M059J (cell line): ENCODE measurements at regions not wholly inside any gene's neighbourhood (a gene's known extent, or its start where the extent isn't known, plus 50 kb on each side); places are given as distances from the start of the nearest gene placed in this dataset.
"Not testable (repeated sequence)": the region's sequence is repeated elsewhere in the genome, so short reads cannot be mapped to it uniquely, and the experiment has no call there.

ENCODE experiments used
- DNase-seq: peaks from one replicate; pipeline ENCODE4 v3.0.0-alpha.2; 2012; ENCODE audit warnings: low read depth

DNA sequence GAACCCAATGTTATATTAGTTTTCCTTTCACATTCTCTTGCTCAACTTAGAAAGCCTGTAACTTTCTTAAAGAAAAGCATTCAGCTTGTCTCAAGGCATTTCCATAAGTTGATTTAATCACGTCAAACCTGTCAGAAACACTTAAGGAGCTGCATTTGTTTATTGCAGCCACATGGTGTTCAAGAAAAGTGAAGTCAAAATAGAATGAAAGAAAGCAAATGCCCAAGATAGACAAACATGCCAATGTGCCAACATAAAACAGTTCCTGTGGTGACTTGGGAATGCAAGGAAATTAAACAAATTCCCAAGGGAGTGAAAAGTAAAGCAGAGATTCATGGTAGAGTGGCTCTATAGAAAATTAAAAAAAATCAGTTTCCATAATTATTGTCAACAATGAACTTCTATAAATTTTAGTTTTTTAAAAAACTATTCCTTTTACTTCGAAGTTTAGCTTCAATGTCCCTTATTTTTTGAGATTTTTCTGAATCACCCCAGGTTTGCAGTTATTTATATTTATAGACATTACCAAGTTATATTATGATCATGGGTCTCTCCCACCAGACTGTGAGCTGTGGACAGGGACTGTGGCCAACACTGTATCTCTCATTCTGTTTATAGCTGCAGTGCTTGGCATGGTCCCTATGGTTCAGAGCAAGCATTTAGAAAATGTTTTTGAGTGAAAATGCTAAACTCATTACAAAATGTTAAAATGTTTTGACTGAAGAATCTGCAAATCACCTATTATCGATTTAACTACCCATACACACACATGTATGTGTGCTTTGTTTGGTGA is 887.4 kb downstream of the REEP3 start:
- DNase-seq, result no peak

- DNase-seq, result no peak
Measured at GRCh38 chr10:64409349-64409748, 888.1 kb downstream of the REEP3 start.

DNA sequence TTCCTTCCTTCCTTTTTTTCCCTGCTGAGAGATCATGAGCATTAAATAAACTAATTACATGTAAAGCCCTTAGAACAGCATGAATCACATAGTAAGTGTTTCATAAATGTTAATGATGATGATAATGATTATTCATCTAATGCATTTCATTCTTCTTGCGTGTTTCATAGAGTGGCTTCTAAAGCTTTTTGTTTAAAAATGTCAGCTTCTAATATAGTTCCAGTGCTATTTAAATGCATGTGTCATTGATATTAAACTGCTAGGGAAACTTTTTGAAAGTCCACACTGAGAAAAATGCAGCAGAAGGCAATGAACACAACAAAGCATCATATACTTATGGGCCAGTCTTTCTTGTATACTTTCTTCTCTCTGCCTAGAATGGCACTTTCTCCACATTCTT is 894.8 kb downstream of the REEP3 start:
- no peak for DNase-seq

DNA sequence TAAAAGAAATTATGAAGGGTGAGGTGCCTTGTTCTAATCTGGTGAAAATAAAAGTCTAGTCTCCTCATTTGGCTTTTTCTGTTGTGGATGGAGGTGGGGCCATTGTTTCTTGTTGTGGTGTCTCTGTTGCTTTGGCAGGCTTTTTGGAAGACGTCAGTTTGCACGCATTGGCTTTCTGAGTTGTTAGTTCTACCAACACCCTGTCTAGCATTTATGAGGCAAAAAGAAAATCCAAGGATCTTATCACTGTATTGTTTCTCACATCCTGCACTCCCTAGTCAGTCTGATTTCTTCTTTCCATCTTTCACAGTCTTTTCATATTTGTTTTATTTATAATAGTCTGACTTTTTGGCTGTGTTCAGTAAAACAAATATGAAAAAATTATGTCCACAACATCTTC is 898.3 kb downstream of the REEP3 start:
- no peak for DNase-seq

GRCh38 chr10:64426745-64427144 is 905.5 kb downstream of the REEP3 start:
- DNase-seq, result no peak

DNA sequence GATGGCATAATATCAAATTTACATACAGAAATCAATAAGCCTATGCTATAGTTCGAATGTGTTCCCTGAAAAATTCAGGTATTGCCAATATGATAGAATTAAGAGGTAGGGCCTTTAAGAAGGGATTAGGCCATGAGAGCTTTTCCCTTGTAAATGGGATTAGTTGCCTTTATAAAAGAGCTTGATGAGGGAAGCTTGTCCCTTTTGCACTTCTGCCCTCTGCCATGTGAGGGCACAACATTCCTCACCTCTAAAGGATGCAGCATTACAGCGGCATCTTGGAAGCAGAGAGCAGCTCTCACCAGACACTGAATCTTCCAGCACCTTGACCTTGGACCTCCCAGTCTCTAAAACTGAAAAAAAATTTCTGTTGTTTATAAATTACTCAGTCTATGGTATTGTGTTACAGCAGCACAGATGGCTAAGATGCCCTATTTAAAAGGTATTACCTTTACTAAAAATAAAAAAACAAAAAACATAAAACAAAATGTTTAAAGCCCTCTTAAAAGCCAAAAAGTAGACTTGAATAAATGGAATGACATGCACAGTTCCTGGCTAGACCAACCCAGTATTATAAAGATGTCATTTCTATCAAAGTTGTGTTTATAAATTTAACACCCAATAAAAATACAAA is 909.6 kb downstream of the REEP3 start:
- DNase-seq, result peak; percentile 2

DNA sequence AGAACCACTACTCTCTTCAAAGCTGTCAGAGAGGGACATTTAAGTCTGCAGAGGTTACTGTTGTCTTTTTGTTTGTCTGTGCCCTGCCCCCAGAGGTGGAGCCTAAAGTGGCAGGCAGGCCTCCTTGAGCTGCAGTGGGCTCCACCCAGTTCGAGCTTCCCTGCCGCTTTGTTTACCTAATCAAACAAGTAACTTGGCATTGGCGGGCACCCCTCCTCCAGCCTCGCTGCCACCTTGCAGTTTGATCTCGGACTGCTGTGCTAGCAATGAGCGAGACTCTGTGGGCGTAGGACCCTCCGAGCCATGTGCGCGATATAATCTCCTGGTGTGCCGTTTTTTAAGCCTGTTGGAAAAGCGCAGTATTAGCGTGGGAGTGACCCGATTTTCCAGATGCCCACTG is 920.7 kb downstream of the REEP3 start:
- not testable (repeated sequence) for DNase-seq

DNA sequence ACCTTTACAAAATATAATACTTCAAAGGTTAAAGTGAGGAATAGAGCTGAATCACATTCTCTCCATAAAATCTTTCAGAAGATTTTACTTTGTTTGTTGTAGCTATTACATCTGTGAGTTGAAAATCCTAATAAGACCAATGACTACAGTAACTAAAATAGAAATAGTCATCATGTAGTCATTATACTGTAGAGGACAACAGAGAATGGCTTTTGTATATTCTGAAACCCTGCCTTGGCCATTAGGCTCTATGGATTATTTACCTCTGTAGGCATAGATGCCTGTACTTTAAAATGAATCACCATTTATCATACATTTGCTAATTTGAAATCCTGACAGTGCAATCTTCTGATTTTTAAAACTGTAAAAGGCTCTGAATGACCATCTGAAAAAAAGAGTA is 923.0 kb downstream of the REEP3 start:
- DNase-seq, result no peak

GRCh38 chr10:64444564-64444963 is 923.4 kb downstream of the REEP3 start:
- DNase-seq, result no peak

- DNase-seq, result no peak
Measured at GRCh38 chr10:64449603-64450002, 928.4 kb downstream of the REEP3 start.

GRCh38 chr10:64450312-64450711 is 929.1 kb downstream of the REEP3 start:
- DNase-seq, result no peak

GRCh38 chr10:64454962-64455361 is 933.8 kb downstream of the REEP3 start:
- no peak for DNase-seq

GRCh38 chr10:64458306-64458705 is 937.1 kb downstream of the REEP3 start:
- DNase-seq, result no peak

- no peak for DNase-seq
Measured at GRCh38 chr10:64463406-64463805, 942.2 kb downstream of the REEP3 start.

- no peak for DNase-seq
Measured at GRCh38 chr10:64465653-64466052, 944.5 kb downstream of the REEP3 start.

DNA sequence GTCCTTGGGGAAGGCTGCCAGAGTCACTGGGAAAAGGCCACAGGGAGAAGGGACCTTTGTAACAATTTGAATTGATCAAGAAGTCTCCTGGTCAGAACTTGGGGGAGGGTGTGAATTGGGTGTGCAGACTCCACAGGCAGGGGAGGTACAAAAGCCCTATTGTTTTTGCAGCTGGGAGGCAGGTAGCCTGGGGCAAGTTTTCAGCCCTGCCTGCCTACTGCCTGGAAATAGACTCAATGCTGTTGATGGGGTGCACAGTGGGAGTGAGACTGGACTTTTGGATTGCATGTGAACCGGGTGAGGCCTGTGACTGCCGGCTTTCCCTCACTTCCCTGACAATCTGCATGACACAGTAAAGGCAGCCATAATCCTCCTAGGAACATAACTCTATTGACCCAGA is 947.0 kb downstream of the REEP3 start:
- DNase-seq, result no peak

DNA sequence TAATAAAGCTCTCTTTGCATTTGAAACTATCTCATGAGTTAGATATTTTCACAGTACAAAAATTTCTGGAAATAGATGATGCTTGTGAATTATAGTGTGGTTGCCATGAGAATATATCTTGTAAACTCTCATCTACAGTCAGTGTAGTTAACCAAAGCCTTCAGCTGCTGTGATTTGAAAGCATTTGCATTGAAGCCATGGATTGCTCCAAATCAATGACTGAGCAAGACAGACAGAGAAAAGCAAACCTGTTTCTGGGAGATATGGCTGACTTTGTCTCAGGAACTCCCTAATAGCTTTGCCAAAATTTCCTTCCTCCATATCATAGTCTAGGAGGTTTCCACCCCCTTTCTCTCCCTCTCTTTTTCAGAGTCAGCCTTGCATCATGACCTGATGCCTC is 955.3 kb downstream of the REEP3 start:
- no peak for DNase-seq

DNA sequence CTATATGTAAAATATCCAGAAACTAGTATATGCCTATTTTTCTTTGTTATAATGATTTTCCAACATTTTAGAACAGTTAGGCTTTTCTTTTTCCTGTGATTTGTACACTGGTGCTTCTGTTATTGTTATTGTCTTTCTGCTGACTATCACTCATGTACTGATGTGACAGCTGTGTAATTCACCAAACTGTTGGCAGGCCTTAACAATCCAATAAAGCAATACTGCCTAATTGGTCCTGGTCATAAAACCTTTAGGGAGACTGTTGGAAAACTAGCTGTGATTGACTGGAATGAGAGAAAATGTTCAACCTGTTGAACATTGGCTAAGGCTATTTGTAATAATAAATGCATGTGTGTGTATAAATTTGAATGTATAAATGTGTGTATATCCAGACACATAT is 956.6 kb downstream of the REEP3 start:
- DNase-seq, result no peak

DNA sequence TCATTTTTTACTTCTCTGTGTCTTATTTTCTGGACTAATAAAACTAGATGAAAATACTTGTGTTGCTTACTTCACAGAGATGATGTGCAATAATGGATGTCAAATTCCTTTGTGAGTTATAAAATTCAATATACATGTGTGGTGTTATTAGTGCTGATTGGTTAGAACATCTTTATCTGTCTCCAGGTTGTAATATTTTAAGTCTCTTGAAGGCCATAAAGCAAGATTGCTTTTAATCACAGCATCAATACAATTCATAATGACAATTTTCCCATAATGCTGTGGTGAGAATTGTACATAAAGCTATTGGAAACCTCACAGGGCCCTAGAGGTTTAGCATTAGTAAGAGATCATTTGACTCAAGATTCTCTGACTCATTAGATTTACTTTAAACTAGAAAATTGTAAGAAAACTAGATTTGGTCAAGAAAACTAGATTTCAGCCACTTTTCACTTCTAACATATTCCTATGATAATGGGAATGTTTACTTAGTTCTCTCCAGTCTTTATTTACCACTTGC is 963.7 kb downstream of the REEP3 start:
- DNase-seq, result no peak

- DNase-seq, result no peak
Measured at GRCh38 chr10:64486149-64486548, 964.9 kb downstream of the REEP3 start.

GRCh38 chr10:64486901-64487300 is 965.7 kb downstream of the REEP3 start:
- no peak for DNase-seq

DNA sequence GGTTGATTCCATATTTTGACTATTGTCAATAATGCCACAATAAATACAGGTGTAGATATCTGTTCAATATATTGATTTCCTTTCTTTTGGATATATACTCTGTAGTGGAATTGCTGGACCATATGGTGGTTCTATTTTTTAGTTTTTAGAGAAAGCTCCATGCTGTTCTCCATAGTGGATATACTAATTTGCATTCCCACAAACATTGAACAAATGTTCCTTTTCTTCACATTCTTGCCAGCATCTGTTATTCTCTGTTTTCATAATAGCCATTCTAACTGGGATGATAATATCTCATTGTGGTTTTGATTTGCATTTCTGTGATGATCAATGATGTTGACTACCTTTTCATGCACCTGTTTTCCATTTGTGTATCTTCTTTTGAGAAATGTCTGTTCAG is 973.7 kb downstream of the REEP3 start:
- no peak for DNase-seq

DNA sequence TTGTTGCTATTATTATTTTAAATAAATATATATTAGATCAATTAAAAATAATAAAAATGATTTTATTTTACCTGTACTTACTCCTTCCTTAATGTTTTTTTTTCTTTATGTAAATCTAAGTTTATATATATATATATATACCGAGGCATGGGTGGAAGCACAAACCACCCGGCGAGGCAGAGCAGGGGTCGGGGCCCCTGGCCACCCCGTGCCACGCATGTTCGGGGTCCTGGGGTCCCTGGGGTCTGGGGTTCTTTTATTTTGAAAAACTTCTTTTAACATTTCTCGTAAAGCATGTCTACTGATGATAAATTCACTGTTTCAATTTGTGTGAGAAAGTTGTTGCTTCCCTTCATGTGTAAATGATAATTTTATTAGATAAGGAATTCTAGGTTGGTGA is 976.1 kb downstream of the REEP3 start:
- no peak for DNase-seq
